ENCODE measurements at regions not wholly inside any gene's neighbourhood (a gene's known extent, or its start where the extent isn't known, plus 50 kb on each side); places are given as distances from the start of the nearest gene placed in this dataset.

- in situ Hi-C loops (cut with MboI; ENCODE audit: low sequenced_read_pairs): no loop called here
Measured at GRCh38 chr16:73713778-73714495, 582.7 kb upstream of the PSMD7 start.

DNA sequence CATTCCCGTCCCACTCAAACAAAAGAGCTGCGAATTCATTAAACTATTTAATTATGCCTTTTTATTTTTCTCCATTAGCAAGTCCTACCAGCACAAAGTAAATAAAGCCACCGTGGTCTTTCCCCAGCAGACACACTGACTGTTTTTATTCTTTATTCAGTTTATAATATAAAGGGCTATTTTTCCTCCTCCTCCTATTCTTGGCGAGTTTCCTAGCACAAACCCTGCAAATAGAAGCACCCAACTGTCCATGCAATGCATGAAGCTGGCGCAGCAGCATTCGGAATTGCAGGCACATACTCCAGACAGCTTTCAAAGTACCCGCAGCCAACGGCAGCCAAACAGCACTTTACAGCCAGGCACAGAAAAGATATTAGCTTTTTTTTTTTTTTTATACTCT lies 583.4 kb upstream of the PSMD7 start:
- in situ Hi-C loops (cut with MboI; ENCODE audit: low sequenced_read_pairs): no loop called here

GRCh38 chr16:73711406-73712080 lies 585.1 kb upstream of the PSMD7 start:
- in situ Hi-C loops (cut with MboI; ENCODE audit: low sequenced_read_pairs): no loop called here

- in situ Hi-C loops (cut with MboI; ENCODE audit: low sequenced_read_pairs): no loop called here
Measured at GRCh38 chr16:73710526-73710925, 586.1 kb upstream of the PSMD7 start.

DNA sequence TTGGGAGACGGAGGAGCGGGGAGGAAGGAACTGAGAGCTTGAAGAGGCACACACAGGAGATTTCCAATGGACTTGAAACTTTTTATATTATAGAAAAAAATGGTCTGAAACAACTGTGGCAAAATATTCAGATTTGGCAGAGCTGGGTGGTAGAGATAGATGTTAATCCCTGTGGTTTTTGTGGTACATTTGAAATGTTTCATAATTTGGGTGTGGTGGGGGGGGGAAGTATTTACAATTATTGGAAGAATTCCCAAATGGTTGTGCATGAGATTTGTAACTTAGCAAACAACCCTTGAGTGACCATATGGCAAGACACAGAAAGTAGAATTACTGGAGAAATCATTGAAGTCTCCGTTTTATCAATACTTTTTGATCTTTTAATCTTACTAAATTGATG lies 588.8 kb upstream of the PSMD7 start:
- in situ Hi-C loops (cut with MboI; ENCODE audit: low sequenced_read_pairs): no loop called here

DNA sequence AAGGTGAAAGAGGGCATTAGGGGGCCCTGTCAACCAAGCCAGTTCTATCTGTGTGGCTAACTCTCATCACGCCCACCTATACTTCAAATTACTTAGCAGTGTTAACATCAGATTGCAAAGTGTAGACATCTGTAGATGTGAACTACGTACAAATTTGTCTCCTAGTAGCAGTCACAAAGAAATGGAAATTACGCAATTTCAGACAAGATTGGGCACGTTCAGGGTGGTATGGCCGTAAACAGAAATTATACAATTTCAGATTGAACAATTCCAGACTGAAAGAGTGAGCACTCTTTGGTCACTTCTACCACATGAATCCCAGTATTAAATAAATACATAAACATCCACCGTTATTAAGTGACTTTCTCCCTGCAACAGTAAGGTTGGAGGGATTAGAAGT lies 592.7 kb upstream of the PSMD7 start:
- in situ Hi-C loops (cut with MboI; ENCODE audit: low sequenced_read_pairs): no loop called here

- in situ Hi-C loops (cut with MboI; ENCODE audit: low sequenced_read_pairs): no loop called here
Measured at GRCh38 chr16:73697336-73697735, 599.3 kb upstream of the PSMD7 start.

- in situ Hi-C loops (cut with MboI; ENCODE audit: low sequenced_read_pairs): no loop called here
Measured at GRCh38 chr16:73692861-73693260, 603.8 kb upstream of the PSMD7 start.

- in situ Hi-C loops (cut with MboI; ENCODE audit: low sequenced_read_pairs): no loop called here
Measured at GRCh38 chr16:73683804-73684203, 612.8 kb upstream of the PSMD7 start.

GRCh38 chr16:73672135-73672534 lies 624.2 kb upstream of the ZFHX3 start:
- in situ Hi-C loops (cut with MboI; ENCODE audit: low sequenced_read_pairs): no loop called here

- in situ Hi-C loops (cut with MboI; ENCODE audit: low sequenced_read_pairs): no loop called here
Measured at GRCh38 chr16:73670836-73671820, 623.2 kb upstream of the ZFHX3 start.

- in situ Hi-C loops (cut with MboI; ENCODE audit: low sequenced_read_pairs): no loop called here
Measured at GRCh38 chr16:73669535-73670274, 621.8 kb upstream of the ZFHX3 start.

- in situ Hi-C loops (cut with MboI; ENCODE audit: low sequenced_read_pairs): no loop called here
Measured at GRCh38 chr16:73663720-73664119, 615.8 kb upstream of the ZFHX3 start.

DNA sequence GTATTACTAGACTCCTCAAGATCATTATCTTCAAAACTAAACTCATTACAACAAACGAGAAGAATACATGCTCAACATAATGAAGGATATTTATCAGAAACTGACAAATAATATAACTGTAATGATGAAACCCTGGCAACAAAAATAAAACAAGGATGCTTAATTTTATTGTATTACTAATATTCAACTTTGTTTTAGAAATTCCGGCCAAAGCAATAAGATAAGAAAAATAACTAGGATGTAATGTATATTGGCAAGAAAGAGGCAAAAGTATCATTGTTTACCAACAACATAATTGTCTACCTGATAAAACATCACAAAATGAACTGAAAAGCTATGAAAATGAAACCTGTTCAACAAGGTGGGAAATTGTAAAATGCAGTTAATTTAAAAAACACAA lies 588.3 kb upstream of the ZFHX3 start:
- in situ Hi-C loops (cut with MboI; ENCODE audit: low sequenced_read_pairs): no loop called here

DNA sequence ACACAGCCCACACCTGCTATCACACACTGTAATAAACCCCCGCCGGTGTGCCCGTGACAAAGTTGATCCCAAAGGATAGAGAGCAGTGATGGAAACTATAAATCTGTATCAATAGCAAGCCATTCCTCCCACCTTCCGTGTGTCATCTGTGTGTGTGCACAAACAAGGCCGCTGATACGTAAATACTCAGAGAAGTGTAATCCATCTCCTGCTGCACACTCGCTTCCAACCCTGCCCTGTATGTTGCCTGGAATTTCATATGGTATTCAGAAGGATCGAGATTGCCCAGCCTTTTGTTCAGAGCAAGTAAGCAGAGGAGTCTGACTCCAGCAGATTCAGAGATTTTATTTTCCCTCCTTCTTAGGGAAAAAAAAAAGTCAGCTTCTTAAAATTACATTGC lies 581.1 kb upstream of the ZFHX3 start:
- in situ Hi-C loops (cut with MboI; ENCODE audit: low sequenced_read_pairs): no loop called here

DNA sequence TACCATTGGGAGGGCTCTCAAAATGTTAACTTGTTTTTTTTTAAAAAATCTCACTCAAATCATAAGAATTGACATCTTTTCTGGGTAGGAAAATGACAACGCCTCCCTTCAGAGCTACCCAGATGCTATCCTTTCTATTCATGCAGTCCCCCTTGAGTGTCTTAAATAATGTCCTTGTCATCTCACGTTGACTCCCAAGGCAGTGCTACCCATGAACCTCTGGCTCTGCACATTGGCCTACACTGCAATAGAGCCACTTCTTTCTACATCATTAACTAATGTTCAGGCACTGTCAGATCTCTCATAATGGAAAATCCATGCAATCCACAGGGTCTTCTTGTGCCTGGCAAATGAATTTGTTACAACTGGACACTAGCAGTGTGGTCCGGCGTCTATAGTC lies 569.8 kb upstream of the ZFHX3 start:
- in situ Hi-C loops (cut with MboI; ENCODE audit: low sequenced_read_pairs): no loop called here

GRCh38 chr16:73616770-73617169 lies 568.8 kb upstream of the ZFHX3 start:
- in situ Hi-C loops (cut with MboI; ENCODE audit: low sequenced_read_pairs): no loop called here

- in situ Hi-C loops (cut with MboI; ENCODE audit: low sequenced_read_pairs): no loop called here
Measured at GRCh38 chr16:73616166-73616753, 568.3 kb upstream of the ZFHX3 start.

DNA sequence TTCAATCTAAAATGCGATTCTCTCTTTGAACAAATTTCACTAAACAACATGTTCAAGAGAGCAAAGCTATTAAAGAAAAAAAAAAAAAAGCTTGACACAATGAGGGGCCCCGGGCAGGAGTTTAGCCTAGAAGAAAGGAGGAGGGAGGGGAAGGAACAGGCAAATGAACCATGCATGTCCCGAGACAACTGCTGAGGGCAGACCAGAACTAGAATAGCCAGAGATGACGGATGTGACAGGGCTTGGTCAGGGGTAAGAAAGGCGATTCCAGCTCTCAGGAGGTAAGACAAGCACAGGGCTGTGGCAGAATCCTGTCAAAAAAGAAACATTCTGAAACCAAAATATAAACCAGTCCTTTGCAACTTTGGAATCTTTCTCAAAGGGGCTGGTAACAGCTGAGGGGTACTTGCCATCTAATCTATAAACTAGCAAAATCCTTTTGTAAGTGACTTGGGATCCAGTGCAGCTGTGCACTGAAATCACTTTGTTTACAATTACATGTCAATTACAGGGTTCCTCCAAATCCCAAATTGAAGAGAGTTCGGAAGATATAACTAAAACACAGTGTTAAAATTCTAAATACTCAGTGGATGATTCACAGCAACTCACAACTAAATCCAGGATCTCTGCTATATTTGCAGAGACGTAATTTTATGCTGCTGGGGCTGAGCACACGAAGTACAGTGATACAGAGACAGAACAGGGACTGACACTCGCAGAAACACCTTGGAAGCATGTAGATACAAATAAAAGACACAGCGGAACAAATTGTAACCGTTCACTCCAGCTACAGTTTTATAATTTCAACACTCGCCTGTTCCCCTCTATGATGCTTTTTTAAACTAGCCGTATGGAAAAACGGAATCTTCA lies 567.4 kb upstream of the ZFHX3 start:
- in situ Hi-C loops (cut with MboI; ENCODE audit: low sequenced_read_pairs): no loop called here

DNA sequence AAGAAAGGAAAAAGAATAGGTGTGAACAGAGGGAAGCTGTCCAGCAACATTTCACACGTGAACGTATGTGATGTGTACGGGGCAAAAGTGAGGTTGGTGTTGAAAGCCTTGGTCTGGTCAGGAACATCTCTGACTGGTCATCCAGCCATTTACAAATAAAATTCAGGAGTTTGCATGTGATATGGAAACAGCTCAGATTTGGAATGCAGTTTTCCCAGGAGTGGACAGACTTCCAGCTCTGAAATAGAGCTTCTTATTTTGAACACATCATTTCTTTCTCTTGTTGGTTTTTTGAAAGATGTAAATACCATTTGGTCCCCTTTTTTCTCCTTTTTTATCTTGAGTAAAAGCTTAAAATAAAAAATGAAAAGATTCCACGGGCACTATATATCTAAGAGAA lies 566.2 kb upstream of the ZFHX3 start:
- in situ Hi-C loops (cut with MboI; ENCODE audit: low sequenced_read_pairs): no loop called here

All from HL-60/S4 treated with retinoic acid at 250 ng/mL for 4 days and 3 days (cell line).